PC-9 (cell line): ENCODE measurements at regions not wholly inside any gene's neighbourhood (a gene's known extent, or its start where the extent isn't known, plus 50 kb on each side); places are given as distances from the start of the nearest gene placed in this dataset.

Source experiments
- BruUV-seq: library from RNA; stranded (reverse); fragments of 400-500 nt; replicated peaks from 2 replicates; lab custom pipeline; 2021; lab: Mats Ljungman, UMichigan
- CTCF ChIA-PET: fragments of 300-600 bp; sonication (Branson Sonifier 250); formaldehyde crosslinking; loops from one replicate; lab custom pipeline; 2022; ENCODE audit warnings: antibody characterized with exemption; lab: Charles Lee
- POLR2A ChIA-PET: fragments of 300-600 bp; sonication (Branson Sonifier 250); formaldehyde crosslinking; loops from one replicate; lab custom pipeline; 2022; ENCODE audit warnings: antibody characterized with exemption; ENCODE audit not compliant: unreplicated experiment; lab: Charles Lee
- DNase-seq, 2 experiments: peaks; one replicate each; pipeline versions ENCODE4 v3.0.0 to v3.0.0-alpha.2; 2015 to 2022; ENCODE audit warnings: mixed read lengths in 1 of 2
- H2AFZ ChIP-seq: fragments of 200-600 bp; sonication (generic); 2 replicates; pipeline ENCODE4 v1.8.1; 2017; ENCODE audit warnings: antibody characterized with exemption
- H3F3A ChIP-seq: fragments of 200-600 bp; sonication (generic); 2 replicates; pipeline ENCODE4 v1.8.1; 2017; ENCODE audit warnings: antibody characterized with exemption, mild to moderate bottlenecking, low read depth; ENCODE audit not compliant: insufficient read depth
- H3K27ac ChIP-seq: fragments of 200-600 bp; sonication (generic); 2 replicates; pipeline ENCODE4 v1.6.1; 2016; ENCODE audit warnings: mixed run types
- H3K27me3 ChIP-seq: fragments of 200-600 bp; sonication (generic); 2 replicates; pipeline ENCODE4 v1.6.1; 2016; ENCODE audit warnings: low read depth, mixed run types; ENCODE audit not compliant: insufficient read depth
- H3K36me3 ChIP-seq: fragments of 200-600 bp; sonication (generic); 2 replicates; pipeline ENCODE4 v1.6.1; 2016; ENCODE audit warnings: low read depth, mixed run types
- H3K4me1 ChIP-seq: fragments of 200-600 bp; sonication (generic); replicated peaks from 2 replicates; pipeline ENCODE4 v1.6.1; 2016; ENCODE audit warnings: mixed run types; ENCODE audit not compliant: insufficient read depth
- H3K4me2 ChIP-seq: fragments of 200-600 bp; sonication (generic); 2 replicates; pipeline ENCODE4 v1.6.1; 2017; ENCODE audit warnings: mixed run types
- H3K4me3 ChIP-seq: fragments of 200-600 bp; sonication (generic); 2 replicates; pipeline ENCODE4 v1.6.1; 2016; ENCODE audit warnings: mixed run types
- H3K79me2 ChIP-seq: fragments of 200-600 bp; sonication (generic); 2 replicates; pipeline ENCODE4 v1.6.1; 2017; ENCODE audit warnings: low read depth, mixed run types
- H3K9me2 ChIP-seq: fragments of 200-600 bp; sonication (generic); 2 replicates; pipeline ENCODE4 v1.8.1; 2017; ENCODE audit warnings: mild to moderate bottlenecking; ENCODE audit not compliant: insufficient read depth
- H3K9me3 ChIP-seq: fragments of 200-600 bp; sonication (generic); 2 replicates; pipeline ENCODE4 v1.8.1; 2016; ENCODE audit warnings: low read depth; ENCODE audit not compliant: insufficient read depth
- H4K20me1 ChIP-seq: fragments of 200-600 bp; sonication (generic); 2 replicates; pipeline ENCODE4 v1.8.1; 2017; ENCODE audit not compliant: insufficient read depth
- CTCF ChIP-seq: fragments of 200-600 bp; sonication (generic); conservative IDR thresholded peaks from 2 replicates; pipeline ENCODE4 v1.6.1; 2017; ENCODE audit warnings: mixed run types, antibody characterized with exemption, mild to moderate bottlenecking, moderate library complexity
- EZH2 ChIP-seq: fragments of 200-600 bp; sonication (generic); IDR thresholded peaks from 2 replicates; pipeline ENCODE4 v1.8.0; 2017; ENCODE audit warnings: antibody characterized with exemption, low read depth
- intact Hi-C: fragments of 100-400 bp; cut with micrococcal nuclease; formaldehyde crosslinking; loops from one replicate; pipeline ENCODE4 v1.10.0; 2022; ENCODE audit not compliant: unreplicated experiment

- Histone ChIP-seq H2AFZ (no peak overlapping the region), H3K36me3 (no peaks in the 10 kb centered on the region), H3K4me1 (peaks cover 53% of the 10 kb centered on the region), H3K9me2 (no peaks in the 10 kb centered on the region), H3K4me3 (0 out of 2 replicates have a peak overlapping the region, but pooled peaks have one; percentile 1), H4K20me1 (no peaks in the 10 kb centered on the region), H3K79me2 (no peaks in the 10 kb centered on the region), H3K4me2 (peak overlapping the region; percentile 56), H3K9me3 (peaks cover 38% of the 10 kb centered on the region; the same call in 1 of the 2 replicates), H3K27ac (peak overlapping the region; percentile 96), H3F3A (peaks cover 43% of the 10 kb centered on the region), H3K27me3 (no peaks in the 10 kb centered on the region)
- POLR2A ChIA-PET: no interaction called here
- intact Hi-C loops: loop anchor here (10.0 kb wide), 1 partner anchor 219 kb away; no protein-coding TSS in a partner anchor
- BruUV-seq: no TSS peak
- DNase-seq: no peak
- no peak for TF ChIP-seq EZH2
- no peak for TF ChIP-seq CTCF
- CTCF ChIA-PET: no interaction called here
Observed at GRCh38 chr13:106155411-106155810, 380.1 kb downstream of the EFNB2 start.

GRCh38 chr13:106153876-106154275, 381.6 kb downstream of the EFNB2 start:
- no peak overlapping the region for H3K27ac ChIP-seq
- TF ChIP-seq EZH2: no peak
- TF ChIP-seq CTCF: no peak
- peaks cover 61% of the 10 kb centered on the region for H3K4me1 ChIP-seq
- H4K20me1 ChIP-seq: no peaks in the 10 kb centered on the region
- no peak overlapping the region for H3K4me2 ChIP-seq
- CTCF ChIA-PET: no interaction called here
- BruUV-seq: no TSS peak
- H3K36me3 ChIP-seq: no peaks in the 10 kb centered on the region
- no peaks in the 10 kb centered on the region for H3K9me2 ChIP-seq
- no peak for DNase-seq
- no peaks in the 10 kb centered on the region for H3K79me2 ChIP-seq
- intact Hi-C loops: loop anchor here (5.0 to 10.0 kb wide), 2 partner anchors 221 to 562 kb away; no protein-coding TSS in a partner anchor
- H3F3A ChIP-seq: peaks cover 49% of the 10 kb centered on the region
- H3K27me3 ChIP-seq: no peaks in the 10 kb centered on the region
- peaks cover 38% of the 10 kb centered on the region; the same call in 1 of the 2 replicates for H3K9me3 ChIP-seq
- POLR2A ChIA-PET: no interaction called here
- no peak overlapping the region for H3K4me3 ChIP-seq
- H2AFZ ChIP-seq: no peak overlapping the region

GRCh38 chr13:106153041-106153440, 382.4 kb downstream of the EFNB2 start:
- DNase-seq: no peak
- intact Hi-C loops: loop anchor here (5.0 to 10.0 kb wide), 2 partner anchors 222 to 561 kb away; no protein-coding TSS in a partner anchor
- H3K36me3 ChIP-seq: no peaks in the 10 kb centered on the region
- peaks cover 61% of the 10 kb centered on the region for H3K4me1 ChIP-seq
- no peak overlapping the region for H3K4me3 ChIP-seq
- no peaks in the 10 kb centered on the region for H3K79me2 ChIP-seq
- H3K27me3 ChIP-seq: no peaks in the 10 kb centered on the region
- peaks cover 35% of the 10 kb centered on the region; the same call in 1 of the 2 replicates for H3K9me3 ChIP-seq
- BruUV-seq: no TSS peak
- no peak for TF ChIP-seq CTCF
- no peak for TF ChIP-seq EZH2
- H3K9me2 ChIP-seq: no peaks in the 10 kb centered on the region
- no peaks in the 10 kb centered on the region for H4K20me1 ChIP-seq
- peak overlapping the region; percentile 94 for H3K27ac ChIP-seq
- H2AFZ ChIP-seq: no peak overlapping the region
- H3F3A ChIP-seq: peaks cover 49% of the 10 kb centered on the region
- H3K4me2 ChIP-seq: no peak overlapping the region
- CTCF ChIA-PET: interaction anchor here (0.6 kb wide), 1 partner anchor 168 kb away, joined by 3 read pairs; no protein-coding TSS in a partner anchor
- POLR2A ChIA-PET: no interaction called here
